Panc1 (cell line): ENCODE measurements at regions not wholly inside any gene's neighbourhood (a gene's known extent, or its start where the extent isn't known, plus 50 kb on each side); places are given as distances from the start of the nearest gene placed in this dataset.

Experiments used
- ATAC-seq: fragments of 200-7000 bp; cut with Tn5 transposase; 2 replicates; pipeline ENCODE4 v1.9.1; 2020; ENCODE audit warnings: mild to moderate bottlenecking, moderate library complexity
- BruUV-seq: library from RNA; stranded (reverse); fragments of 400-500 nt; replicated peaks from 2 replicates; lab custom pipeline; 2021; lab: Mats Ljungman, UMichigan
- CTCF ChIA-PET: fragments of 300-600 bp; sonication (Branson Sonifier 250); formaldehyde crosslinking; loops from one replicate; lab custom pipeline; 2022; ENCODE audit warnings: antibody characterized with exemption; lab: Charles Lee
- POLR2A ChIA-PET: fragments of 300-600 bp; sonication (Branson Sonifier 250); formaldehyde crosslinking; loops from one replicate; lab custom pipeline; 2022; ENCODE audit warnings: antibody characterized with exemption; lab: Charles Lee
- DNase-seq: peaks from one replicate; pipeline ENCODE4 v3.0.0-alpha.2; 2010; ENCODE audit warnings: low read depth, low spot score
- H3K27ac ChIP-seq: 2 replicates; pipeline ENCODE4 v1.5.1; 2011; ENCODE audit warnings: mild to moderate bottlenecking, low read length, inconsistent platforms
- H3K27me3 ChIP-seq: fragments of 200-500 bp; sonication (Bioruptor generic); 2 replicates; pipeline ENCODE4 v1.6.0; 2014; ENCODE audit warnings: low read length, inconsistent platforms; ENCODE audit not compliant: control insufficient read depth, insufficient read depth
- H3K36me3 ChIP-seq: fragments of 200-500 bp; sonication (Bioruptor generic); 2 replicates; pipeline ENCODE4 v1.5.1; 2014; ENCODE audit warnings: inconsistent platforms, mild to moderate bottlenecking, low read length, moderate library complexity; ENCODE audit not compliant: control insufficient read depth, insufficient read depth
- H3K4me1 ChIP-seq: 2 replicates; pipeline ENCODE4 v1.5.1; 2011; ENCODE audit warnings: inconsistent platforms, mild to moderate bottlenecking, low read length, moderate library complexity; ENCODE audit not compliant: control insufficient read depth, insufficient read depth
- H3K4me3 ChIP-seq, 2 experiments: 2 replicates each; pipeline ENCODE4 v1.5.1; 2011 to 2012; ENCODE audit warnings: low read depth in 2 of 2, low read length in 2 of 2, mild to moderate bottlenecking in 2 of 2, inconsistent platforms in 1 of 2, moderate library complexity in 1 of 2
- H3K9me3 ChIP-seq: fragments of 200-500 bp; sonication (Bioruptor generic); 2 replicates; pipeline ENCODE4 v1.5.1; 2014; ENCODE audit warnings: low read depth, mild to moderate bottlenecking, inconsistent platforms, low read length, moderate library complexity; ENCODE audit not compliant: control insufficient read depth, insufficient read depth
- CTCF ChIP-seq: fragments of 450-650 bp; IDR thresholded peaks from 2 replicates; pipeline ENCODE4 v1.5.1; 2017; ENCODE audit warnings: mild to moderate bottlenecking
- POLR2AphosphoS5 ChIP-seq: IDR thresholded peaks from 2 replicates; pipeline ENCODE4 v1.6.1; 2012; ENCODE audit warnings: mild to moderate bottlenecking, low read depth, low read length, moderate library complexity
- REST ChIP-seq, 2 experiments: IDR thresholded peaks; 2 replicates each; pipeline ENCODE4 v1.6.1; 2011 to 2012; ENCODE audit warnings: low read depth in 2 of 2, control low read depth in 1 of 2, low read length in 1 of 2, mild to moderate bottlenecking in 1 of 2, moderate library complexity in 1 of 2; ENCODE audit not compliant: insufficient read depth in 1 of 2
- SIN3A ChIP-seq: IDR thresholded peaks from 2 replicates; pipeline ENCODE4 v1.6.1; 2012; ENCODE audit warnings: low read depth, mild to moderate bottlenecking, low read length, moderate library complexity, borderline replicate concordance; ENCODE audit not compliant: insufficient read depth
- TCF7L2 ChIP-seq: IDR thresholded peaks from 2 replicates; pipeline ENCODE4 v1.6.1; 2011; ENCODE audit warnings: mild to moderate bottlenecking, low read depth, low read length, inconsistent platforms
- in situ Hi-C: cut with HindIII; loops from 2 replicates; pipeline ENCODE4 v1.10.0; 2016; ENCODE audit warnings: low sequenced_read_pairs, low pct_unique_long_range_greater_than_20kb
- intact Hi-C: fragments of 100-400 bp; cut with micrococcal nuclease; formaldehyde crosslinking; loops from one replicate; pipeline ENCODE4 v1.10.0; 2022; ENCODE audit not compliant: unreplicated experiment

GRCh38 chr3:177474652-177475355 is 277.5 kb upstream of the TBL1XR1 start:
- no TSS peak for BruUV-seq
- Histone ChIP-seq H3K4me3 (no peak overlapping the region), H3K27ac (peak overlapping the region; percentile 93), H3K36me3 (no peaks in the 10 kb centered on the region), H3K4me1 (peaks cover 36% of the 10 kb centered on the region), H3K9me3 (no peaks in the 10 kb centered on the region), H3K27me3 (no peaks in the 10 kb centered on the region)
- DNase-seq: no peak
- POLR2A ChIA-PET: no interaction called here
- intact Hi-C loops (loop anchor here (5.0 to 10.0 kb wide), 4 partner anchors 113 to 590 kb away; no protein-coding TSS in a partner anchor), in situ Hi-C loops (no loop called here)
- CTCF ChIA-PET: no interaction called here
- no peak for ATAC-seq
- TF ChIP-seq TCF7L2 (no peak), REST (IDR thresholded peaks at IDR 0.05; ENCODE audit: insufficient read depth in 1 of 2, low read depth in 2 of 2, low read length in 1 of 2) (no peak), CTCF (no peak), POLR2AphosphoS5 (no peak)

- ChIA-PET CTCF (no interaction called here), POLR2A (no interaction called here)
- H3K4me1 ChIP-seq: peaks cover 40% of the 10 kb centered on the region
- H3K36me3 ChIP-seq: no peaks in the 10 kb centered on the region
- in situ Hi-C loops: no loop called here
- ATAC-seq (no peak), DNase-seq (no peak)
- intact Hi-C loops: loop anchor here (5.0 to 10.0 kb wide), 4 partner anchors 113 to 589 kb away; no protein-coding TSS in a partner anchor
- no peaks in the 10 kb centered on the region for H3K27me3 ChIP-seq
- TF ChIP-seq TCF7L2 (no peak), SIN3A (no peak), REST (IDR thresholded peaks at IDR 0.05; ENCODE audit: insufficient read depth in 1 of 2, low read depth in 2 of 2, low read length in 1 of 2) (no peak), CTCF (no peak), POLR2AphosphoS5 (no peak)
- BruUV-seq: no TSS peak
- H3K4me3 ChIP-seq: no peak overlapping the region
- H3K9me3 ChIP-seq: no peaks in the 10 kb centered on the region
- peak overlapping the region; percentile 93 for H3K27ac ChIP-seq
Observed at GRCh38 chr3:177475356-177475665, 278.0 kb upstream of the TBL1XR1 start.
